ENCODE measurements at regions not wholly inside any gene's neighbourhood (a gene's known extent, or its start where the extent isn't known, plus 50 kb on each side); places are given as distances from the start of the nearest gene placed in this dataset.

- no peak for FAIRE-seq
- no peak for DNase-seq (ENCODE audit: low read depth)
- no peak overlapping the region for H3K9ac ChIP-seq (ENCODE audit: low read length)
- no peak overlapping the region for H3K4me2 ChIP-seq (ENCODE audit: low read length)
- Mint-ChIP-seq H3K4me1 (ENCODE audit: low read depth, unreplicated experiment) (no peaks in the 10 kb centered on the region), H3K9me3 (ENCODE audit: unreplicated experiment) (peaks cover 11% of the 10 kb centered on the region), H3K4me3 (ENCODE audit: unreplicated experiment) (no peak overlapping the region), H3K27ac (ENCODE audit: unreplicated experiment) (no peak overlapping the region), H3K27me3 (ENCODE audit: low read depth, unreplicated experiment) (no peaks in the 10 kb centered on the region), H3K36me3 (ENCODE audit: low read depth, unreplicated experiment) (no peaks in the 10 kb centered on the region)
- peaks cover 16% of the 10 kb centered on the region for H3K9me3 ChIP-seq (ENCODE audit: insufficient read depth, low read depth, low read length)
- H3K79me2 ChIP-seq (ENCODE audit: insufficient read depth, low read length), result no peaks in the 10 kb centered on the region
- no peaks in the 10 kb centered on the region for H3K27me3 ChIP-seq (ENCODE audit: insufficient read depth, low read length)
- no peaks in the 10 kb centered on the region for H4K20me1 ChIP-seq (ENCODE audit: insufficient read depth, low read length)
- no peak overlapping the region for H3K27ac ChIP-seq (ENCODE audit: low read depth, low read length)
- H3K4me1 ChIP-seq (ENCODE audit: insufficient read depth, low read length), result no peaks in the 10 kb centered on the region
- H3K36me3 ChIP-seq (ENCODE audit: insufficient read depth, low read length), result no peaks in the 10 kb centered on the region
- H3K4me3 ChIP-seq (ENCODE audit: insufficient read depth, low read depth, low read length), result no peak overlapping the region
- H2AFZ ChIP-seq (ENCODE audit: low read depth, low read length), result no peak overlapping the region
- TF ChIP-seq, protein P1, sequence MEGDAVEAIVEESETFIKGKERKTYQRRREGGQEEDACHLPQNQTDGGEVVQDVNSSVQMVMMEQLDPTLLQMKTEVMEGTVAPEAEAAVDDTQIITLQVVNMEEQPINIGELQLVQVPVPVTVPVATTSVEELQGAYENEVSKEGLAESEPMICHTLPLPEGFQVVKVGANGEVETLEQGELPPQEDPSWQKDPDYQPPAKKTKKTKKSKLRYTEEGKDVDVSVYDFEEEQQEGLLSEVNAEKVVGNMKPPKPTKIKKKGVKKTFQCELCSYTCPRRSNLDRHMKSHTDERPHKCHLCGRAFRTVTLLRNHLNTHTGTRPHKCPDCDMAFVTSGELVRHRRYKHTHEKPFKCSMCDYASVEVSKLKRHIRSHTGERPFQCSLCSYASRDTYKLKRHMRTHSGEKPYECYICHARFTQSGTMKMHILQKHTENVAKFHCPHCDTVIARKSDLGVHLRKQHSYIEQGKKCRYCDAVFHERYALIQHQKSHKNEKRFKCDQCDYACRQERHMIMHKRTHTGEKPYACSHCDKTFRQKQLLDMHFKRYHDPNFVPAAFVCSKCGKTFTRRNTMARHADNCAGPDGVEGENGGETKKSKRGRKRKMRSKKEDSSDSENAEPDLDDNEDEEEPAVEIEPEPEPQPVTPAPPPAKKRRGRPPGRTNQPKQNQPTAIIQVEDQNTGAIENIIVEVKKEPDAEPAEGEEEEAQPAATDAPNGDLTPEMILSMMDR (IDR thresholded peaks at IDR 0.05; ENCODE audit: insufficient read depth, low read depth, low read length), result no peak
- no peak for TF ChIP-seq EZH2 (IDR thresholded peaks at IDR 0.05; ENCODE audit: insufficient read depth, low read length)
Measured at GRCh38 chr7:153405704-153406485, 646.3 kb upstream of the DPP6 start.

- no peaks in the 10 kb centered on the region for H3K4me1 Mint-ChIP-seq (ENCODE audit: low read depth, unreplicated experiment)
- peaks cover 14% of the 10 kb centered on the region for H3K9me3 Mint-ChIP-seq (ENCODE audit: unreplicated experiment)
- Histone ChIP-seq H3K27ac (ENCODE audit: low read depth, low read length) (no peak overlapping the region), H2AFZ (ENCODE audit: low read depth, low read length) (no peak overlapping the region), H3K9ac (ENCODE audit: low read length) (no peak overlapping the region), H3K4me2 (ENCODE audit: low read length) (no peak overlapping the region), H4K20me1 (ENCODE audit: insufficient read depth, low read length) (no peaks in the 10 kb centered on the region), H3K4me3 (ENCODE audit: insufficient read depth, low read depth, low read length) (no peak overlapping the region), H3K27me3 (ENCODE audit: insufficient read depth, low read length) (no peaks in the 10 kb centered on the region), H3K36me3 (ENCODE audit: insufficient read depth, low read length) (no peaks in the 10 kb centered on the region), H3K4me1 (ENCODE audit: insufficient read depth, low read length) (no peaks in the 10 kb centered on the region), H3K9me3 (ENCODE audit: insufficient read depth, low read depth, low read length) (peaks cover 16% of the 10 kb centered on the region), H3K79me2 (ENCODE audit: insufficient read depth, low read length) (no peaks in the 10 kb centered on the region)
- H3K36me3 Mint-ChIP-seq (ENCODE audit: low read depth, unreplicated experiment), result no peaks in the 10 kb centered on the region
- H3K27ac Mint-ChIP-seq (ENCODE audit: unreplicated experiment), result no peak overlapping the region
- no peak for TF ChIP-seq EZH2 (IDR thresholded peaks at IDR 0.05; ENCODE audit: insufficient read depth, low read length)
- TF ChIP-seq, protein P1 (IDR thresholded peaks at IDR 0.05; ENCODE audit: insufficient read depth, low read depth, low read length), result no peak
- no peaks in the 10 kb centered on the region for H3K27me3 Mint-ChIP-seq (ENCODE audit: low read depth, unreplicated experiment)
- FAIRE-seq, result no peak
- no peak for DNase-seq (ENCODE audit: low read depth)
- H3K4me3 Mint-ChIP-seq (ENCODE audit: unreplicated experiment), result no peak overlapping the region
Measured at GRCh38 chr7:153406486-153406872, 645.7 kb upstream of the DPP6 start.
